Transverse colon (tissue), 4 donors: ENCODE measurements at regions not wholly inside any gene's neighbourhood (a gene's known extent, or its start where the extent isn't known, plus 50 kb on each side); places are given as distances from the start of the nearest gene placed in this dataset.

Source experiments
- DNase-seq: peaks from one replicate; pipeline ENCODE4 v3.0.0-alpha.2; 2019
- H3K27ac ChIP-seq, 4 donors: fragments of 200-600 bp; sonication (generic); 2 replicates each; pipeline ENCODE4 v1.5.1; 2016 to 2018; ENCODE audit warnings: inconsistent platforms in 4 of 4
- H3K27me3 ChIP-seq: fragments of 200-600 bp; sonication (generic); 2 replicates; pipeline ENCODE4 v1.5.1; 2017; ENCODE audit warnings: inconsistent platforms
- H3K36me3 ChIP-seq, 4 donors: fragments of 200-600 bp; sonication (generic); 2 replicates each; pipeline ENCODE4 v1.5.1; 2017 to 2019; ENCODE audit warnings: inconsistent platforms in 4 of 4
- H3K4me1 ChIP-seq, 4 donors: fragments of 200-600 bp; sonication (generic); 2 replicates each; pipeline ENCODE4 v1.5.1; 2017 to 2020; ENCODE audit warnings: inconsistent platforms in 4 of 4
- H3K4me3 ChIP-seq, 4 donors: fragments of 200-600 bp; sonication (generic); 1 replicate in 1 of 4; 2 replicates in 3 of 4; pipeline versions ENCODE4 v1.5.1 to v1.6.1; 2017 to 2019; ENCODE audit warnings: inconsistent platforms in 4 of 4
- H3K9me3 ChIP-seq, 2 donors: fragments of 200-600 bp; sonication (generic); 2 replicates each; pipeline ENCODE4 v1.5.1; 2017 to 2019; ENCODE audit warnings: inconsistent platforms in 2 of 2
- EP300 ChIP-seq: sonication (generic); formaldehyde crosslinking; IDR thresholded peaks from one replicate; pipeline ENCODE4 v1.6.1; 2017; ENCODE audit warnings: antibody characterized with exemption, low read depth
- POLR2A ChIP-seq: fragments of 450-650 bp; IDR thresholded peaks from one replicate; pipeline ENCODE4 v1.6.1; 2016; ENCODE audit warnings: antibody characterized with exemption, mild to moderate bottlenecking, moderate library complexity
- POLR2AphosphoS5 ChIP-seq, 3 donors: sonication (generic); formaldehyde crosslinking; IDR thresholded peaks; one replicate each; pipeline ENCODE4 v1.6.1; 2016; ENCODE audit warnings: antibody characterized with exemption in 3 of 3
- whole genome bisulfite sequencing, 2 donors: methylation state at CpG; one replicate each; pipeline ENCODE4 v1.1.5; 2018; ENCODE audit warnings: low coverage in 1 of 2; 5-methylcytosine and 5-hydroxymethylcytosine counted together
- in situ Hi-C, 4 donors: fragments of 200-750 bp; cut with MboI; loops; one replicate each; pipeline versions ENCODE4 v1.15.0 to v1.15.1; 2017; ENCODE audit warnings: low sequenced_read_pairs in 3 of 4, low pct_ligation_motif_present in 1 of 4, low pct_unique_long_range_greater_than_20kb in 1 of 4
- intact Hi-C: fragments of 100-400 bp; cut with DNase I; formaldehyde crosslinking; loops from one replicate; pipeline ENCODE4 v1.15.1; 2023; ENCODE audit warnings: low total_unique reads
- TF ChIP-seq, protein P1 (sequence below), 5 experiments: fragments of 200-600 bp in 3 of 5; fragments of 450-650 bp in 2 of 5; sonication (generic) in 3 of 5; IDR thresholded peaks; 1 replicate in 2 of 5; 2 replicates in 3 of 5; pipeline ENCODE4 v1.5.1; 2016 to 2017; ENCODE audit warnings: antibody characterized with exemption in 5 of 5, inconsistent platforms in 3 of 5, mild to moderate bottlenecking in 2 of 5, moderate library complexity in 1 of 5

DNA sequence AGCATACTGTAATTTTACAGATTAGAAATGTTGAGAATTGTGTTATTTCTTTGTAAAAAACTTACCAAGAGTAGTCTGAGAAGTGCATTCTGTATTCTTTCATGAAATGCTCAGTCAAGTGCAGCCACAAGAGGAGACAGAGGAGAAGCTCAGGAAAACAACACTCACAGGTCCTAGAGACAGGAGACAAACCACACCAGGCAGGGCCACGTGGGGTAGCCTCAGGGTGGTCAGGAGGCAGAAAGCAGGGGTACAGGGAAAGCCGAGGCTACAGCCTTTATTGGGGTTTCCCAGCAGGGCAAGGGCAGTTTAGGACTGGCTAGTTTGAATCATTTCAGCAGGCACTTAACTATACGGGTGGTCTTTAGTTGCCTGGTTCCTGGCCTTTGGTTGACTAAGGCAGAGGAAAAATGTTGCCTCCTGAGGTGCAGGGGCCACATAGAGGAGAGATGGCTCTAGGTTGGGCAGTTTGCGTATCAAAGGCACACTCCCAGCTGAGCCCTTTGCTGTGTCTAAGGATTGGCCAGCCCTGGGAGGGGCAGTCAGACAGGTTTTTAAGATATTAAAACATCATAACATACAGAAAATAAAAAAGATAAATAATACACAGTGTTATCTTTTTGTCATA is 230.9 kb upstream of the ANKRD55 start:
- H3K27me3 ChIP-seq: no peaks in the 10 kb centered on the region
- 81 to 83% methylated on average over 3 to 4 of the region's 4 CpGs for WGBS, 2 donors
- H3K4me1 ChIP-seq: peaks cover 0 to 6% (median 0%) of the 10 kb centered on the region in 4 donors
- no peaks in the 10 kb centered on the region for H3K36me3 ChIP-seq
- in situ Hi-C loops (no loop called here), intact Hi-C loops (no loop called here)
- TF ChIP-seq, protein P1, sequence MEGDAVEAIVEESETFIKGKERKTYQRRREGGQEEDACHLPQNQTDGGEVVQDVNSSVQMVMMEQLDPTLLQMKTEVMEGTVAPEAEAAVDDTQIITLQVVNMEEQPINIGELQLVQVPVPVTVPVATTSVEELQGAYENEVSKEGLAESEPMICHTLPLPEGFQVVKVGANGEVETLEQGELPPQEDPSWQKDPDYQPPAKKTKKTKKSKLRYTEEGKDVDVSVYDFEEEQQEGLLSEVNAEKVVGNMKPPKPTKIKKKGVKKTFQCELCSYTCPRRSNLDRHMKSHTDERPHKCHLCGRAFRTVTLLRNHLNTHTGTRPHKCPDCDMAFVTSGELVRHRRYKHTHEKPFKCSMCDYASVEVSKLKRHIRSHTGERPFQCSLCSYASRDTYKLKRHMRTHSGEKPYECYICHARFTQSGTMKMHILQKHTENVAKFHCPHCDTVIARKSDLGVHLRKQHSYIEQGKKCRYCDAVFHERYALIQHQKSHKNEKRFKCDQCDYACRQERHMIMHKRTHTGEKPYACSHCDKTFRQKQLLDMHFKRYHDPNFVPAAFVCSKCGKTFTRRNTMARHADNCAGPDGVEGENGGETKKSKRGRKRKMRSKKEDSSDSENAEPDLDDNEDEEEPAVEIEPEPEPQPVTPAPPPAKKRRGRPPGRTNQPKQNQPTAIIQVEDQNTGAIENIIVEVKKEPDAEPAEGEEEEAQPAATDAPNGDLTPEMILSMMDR (IDR thresholded peaks at IDR 0.05): no peak
- TF ChIP-seq POLR2AphosphoS5 (IDR thresholded peaks at IDR 0.05) (no peak), EP300 (no peak), POLR2A (no peak)
- DNase-seq: no peak
- no peak overlapping the region for H3K4me3 ChIP-seq
- no peaks in the 10 kb centered on the region for H3K9me3 ChIP-seq
- H3K27ac ChIP-seq: no peak overlapping the region

DNA sequence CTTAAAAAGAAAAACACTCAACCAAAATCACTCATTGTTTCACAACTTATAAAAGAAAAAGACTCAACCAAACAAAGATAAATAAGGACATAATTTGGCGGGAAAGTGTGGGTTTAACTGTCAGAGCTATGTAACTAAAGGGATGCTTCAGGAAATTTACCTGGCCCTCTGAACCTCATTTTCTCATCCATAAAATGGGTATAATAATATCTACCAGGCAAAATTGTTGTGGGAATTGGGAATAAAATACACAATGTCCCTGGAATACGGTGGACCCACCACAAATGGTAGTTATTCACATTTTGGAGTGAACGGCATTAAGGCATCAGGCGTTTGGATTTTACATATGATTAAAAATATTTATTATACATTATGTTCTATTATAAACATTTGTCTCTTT is 228.5 kb upstream of the ANKRD55 start:
- intact Hi-C loops (no loop called here), in situ Hi-C loops (no loop called here)
- no peak for DNase-seq
- no peaks in the 10 kb centered on the region for H3K36me3 ChIP-seq
- no peaks in the 10 kb centered on the region for H3K9me3 ChIP-seq
- peaks cover 0 to 6% (median 0%) of the 10 kb centered on the region in 4 donors for H3K4me1 ChIP-seq
- TF ChIP-seq POLR2AphosphoS5 (IDR thresholded peaks at IDR 0.05): no peak
- TF ChIP-seq POLR2A: no peak
- TF ChIP-seq, protein P1 (IDR thresholded peaks at IDR 0.05): no peak
- TF ChIP-seq EP300: no peak
- no peak overlapping the region for H3K4me3 ChIP-seq
- H3K27ac ChIP-seq: no peak overlapping the region
- no peaks in the 10 kb centered on the region for H3K27me3 ChIP-seq
- 91 to 98% methylated on average over 4 of the region's 4 CpGs for WGBS, 2 donors

DNA sequence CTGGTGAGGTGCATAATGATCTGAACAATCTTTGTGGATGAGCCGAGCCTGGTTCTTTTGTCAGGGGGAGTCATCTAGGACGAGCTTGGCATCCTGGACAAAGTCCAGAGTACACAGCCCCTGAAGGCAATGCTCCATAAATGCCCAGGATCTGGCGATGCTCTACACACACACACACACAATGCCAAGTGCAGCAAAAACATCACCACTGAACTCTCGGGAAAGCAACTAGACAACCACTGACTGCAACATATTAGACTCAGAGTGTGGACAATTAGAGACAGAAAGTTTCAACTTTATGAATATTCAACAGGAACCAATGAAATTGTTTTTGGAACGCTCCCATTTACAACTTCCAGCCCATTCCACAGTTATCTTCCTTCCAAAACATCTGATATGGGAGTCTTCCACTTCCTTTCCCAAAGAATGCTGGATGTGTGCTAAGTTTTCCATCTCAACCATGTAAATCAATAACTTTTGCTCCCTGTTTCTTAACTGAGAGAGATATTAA is 227.6 kb upstream of the ANKRD55 start:
- H3K36me3 ChIP-seq: no peaks in the 10 kb centered on the region
- H3K27ac ChIP-seq: no peak overlapping the region
- 39% methylated on average over 5 of the region's 5 CpGs; no CpG with 5 or more reads in 1 of the 2 donors for WGBS, 2 donors
- no peaks in the 10 kb centered on the region for H3K9me3 ChIP-seq
- no peak overlapping the region for H3K4me3 ChIP-seq
- in situ Hi-C loops: no loop called here
- intact Hi-C loops: no loop called here
- H3K4me1 ChIP-seq: peaks cover 0 to 6% (median 0%) of the 10 kb centered on the region in 4 donors
- TF ChIP-seq EP300: no peak
- no peak for TF ChIP-seq POLR2AphosphoS5 (IDR thresholded peaks at IDR 0.05)
- TF ChIP-seq, protein P1 (IDR thresholded peaks at IDR 0.05): no peak
- TF ChIP-seq POLR2A: no peak
- no peak for DNase-seq
- H3K27me3 ChIP-seq: no peaks in the 10 kb centered on the region

DNA sequence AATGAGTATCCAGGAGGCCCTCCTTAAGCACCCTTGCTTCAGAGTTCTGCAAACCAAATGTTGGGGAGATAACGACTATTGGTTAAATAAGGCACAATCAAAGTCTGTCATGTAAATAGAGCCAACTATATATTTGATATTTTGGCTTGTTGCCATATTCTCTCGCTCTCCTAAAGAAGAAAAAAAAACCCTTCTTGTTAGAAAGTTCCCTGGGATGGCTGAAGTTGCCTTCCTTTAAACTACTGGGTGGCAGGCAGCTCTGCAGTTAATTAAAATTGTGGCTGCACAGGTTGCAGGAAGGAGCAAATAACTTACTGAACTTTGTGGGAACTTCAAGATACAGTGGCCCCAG is 227.0 kb upstream of the ANKRD55 start:
- no peaks in the 10 kb centered on the region for H3K9me3 ChIP-seq
- TF ChIP-seq EP300 (no peak), POLR2A (no peak), POLR2AphosphoS5 (IDR thresholded peaks at IDR 0.05) (no peak)
- TF ChIP-seq, protein P1 (IDR thresholded peaks at IDR 0.05): no peak
- no peak overlapping the region for H3K27ac ChIP-seq
- H3K36me3 ChIP-seq: no peaks in the 10 kb centered on the region
- H3K4me3 ChIP-seq: no peak overlapping the region
- in situ Hi-C loops (no loop called here), intact Hi-C loops (no loop called here)
- peaks cover 0 to under 1% (median 0%) of the 10 kb centered on the region in 4 donors for H3K4me1 ChIP-seq
- DNase-seq: no peak
- H3K27me3 ChIP-seq: no peaks in the 10 kb centered on the region
- 58 to 75% methylated on average over 2 of the region's 2 CpGs for WGBS, 2 donors
